H1 (cell line): ENCODE measurements at regions not wholly inside any gene's neighbourhood (a gene's known extent, or its start where the extent isn't known, plus 50 kb on each side); places are given as distances from the start of the nearest gene placed in this dataset.

Experiments
- HDAC2 ChIP-seq, 2 experiments: fragments of 300-600 bp in 1 of 2; sonication (generic) in 1 of 2; IDR thresholded peaks; 2 replicates each; pipeline ENCODE4 v1.6.1; 2011 to 2012; ENCODE audit warnings: low read depth in 2 of 2, low read length in 2 of 2, mild to moderate bottlenecking in 2 of 2, moderate library complexity in 2 of 2, borderline replicate concordance in 1 of 2, inconsistent platforms in 1 of 2
- YY1 ChIP-seq: IDR thresholded peaks from 2 replicates; pipeline ENCODE4 v1.6.1; 2011; ENCODE audit warnings: low read depth, mild to moderate bottlenecking, low read length

GRCh38 chr4:178812866-178813265 lies 1370.6 kb upstream of the AGA start (continued):
- TF ChIP-seq HDAC2 (IDR thresholded peaks at IDR 0.05; ENCODE audit: borderline replicate concordance in 1 of 2, low read depth in 2 of 2, low read length in 2 of 2) (no peak), YY1 (no peak)
